ENCODE measurements at regions not wholly inside any gene's neighbourhood (a gene's known extent, or its start where the extent isn't known, plus 50 kb on each side); places are given as distances from the start of the nearest gene placed in this dataset.
"Not testable (repeated sequence)": the region's sequence is repeated elsewhere in the genome, so short reads cannot be mapped to it uniquely, and the experiment has no call there.

DNA sequence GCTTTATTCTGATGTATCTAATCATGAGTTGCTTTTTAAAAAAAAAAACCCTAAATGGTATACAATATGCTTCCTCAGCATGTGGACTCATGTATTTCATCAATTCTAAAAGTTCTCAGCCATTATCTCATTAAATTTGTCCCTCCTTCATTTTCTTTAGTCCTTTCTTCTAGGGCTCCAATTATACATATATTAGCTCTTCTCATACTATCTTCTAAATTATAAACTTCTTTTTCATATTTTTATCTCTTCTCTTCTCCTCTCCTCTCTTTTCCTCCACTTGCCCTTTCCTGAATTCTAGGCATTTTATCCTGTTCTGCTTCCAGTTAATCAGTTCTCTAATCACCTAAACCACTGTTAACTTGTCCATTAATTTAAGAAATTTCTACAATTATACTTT is 55.0 kb upstream of the IL33 start:
- no peak for DNase-seq (ENCODE audit: low read depth)

- DNase-seq (ENCODE audit: low read depth): peak; percentile 74
These were observed 62.2 kb upstream of the IL33 start for GRCh38 chr9:6153425-6153824.

DNA sequence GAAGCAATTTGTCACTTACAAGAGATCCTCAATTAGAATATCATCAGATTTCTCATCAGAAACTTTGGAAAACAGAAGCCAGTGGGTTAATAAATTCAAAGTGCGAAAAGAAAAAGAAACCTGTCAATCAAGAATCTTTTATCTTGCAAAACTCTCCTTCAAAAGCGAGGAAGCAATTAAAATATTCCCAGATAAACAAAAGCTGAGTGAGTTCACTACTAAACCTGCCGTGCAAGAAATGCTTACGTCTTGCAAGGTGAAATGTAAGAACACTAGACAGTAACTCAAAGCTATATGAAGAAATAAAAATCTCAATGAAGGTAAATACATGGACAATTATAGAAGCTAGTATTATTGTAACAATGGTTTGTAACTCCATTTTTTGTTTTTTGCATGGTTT is 62.8 kb upstream of the IL33 start:
- no peak for DNase-seq (ENCODE audit: low read depth)

DNA sequence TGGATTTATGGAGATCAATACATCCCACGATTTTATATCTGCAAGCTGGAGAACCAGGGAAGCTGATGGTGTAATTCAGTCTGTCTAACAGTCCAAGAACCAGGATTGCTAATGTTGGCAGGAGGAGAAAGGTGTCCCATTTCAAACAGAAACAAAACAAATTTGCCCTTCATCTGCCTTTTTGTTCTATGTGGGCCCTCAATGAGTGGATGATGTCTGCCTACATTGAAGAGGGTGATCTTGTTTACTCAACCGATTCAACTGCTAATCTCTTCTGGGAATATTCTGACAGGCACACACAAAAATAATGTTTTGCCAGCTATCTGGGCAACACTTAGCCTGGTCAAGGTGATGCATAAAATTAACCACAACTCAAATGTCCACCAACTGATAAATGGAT is 65.1 kb upstream of the IL33 start:
- no peak for DNase-seq (ENCODE audit: low read depth)

DNA sequence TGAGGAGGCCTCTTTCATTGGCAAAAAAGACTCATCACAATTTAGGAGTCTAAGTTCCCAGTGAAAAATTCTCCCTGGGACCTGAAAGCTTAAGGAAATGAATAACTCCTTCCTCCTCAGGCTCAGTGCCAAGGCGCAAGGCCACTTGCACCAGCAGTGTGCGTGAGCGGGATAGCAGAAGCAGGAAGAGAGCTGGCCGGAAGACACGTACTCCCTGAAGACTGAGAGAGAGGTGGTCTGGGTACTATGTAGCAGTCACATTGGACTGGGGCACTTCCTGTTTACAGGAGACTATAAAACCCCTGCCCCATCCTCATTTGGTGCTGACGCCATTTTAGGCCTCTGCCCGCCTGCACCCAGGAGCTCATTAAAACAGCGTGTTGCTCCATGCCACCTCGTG is 66.3 kb upstream of the IL33 start:
- DNase-seq (ENCODE audit: low read depth): no peak

- no peak for DNase-seq (ENCODE audit: low read depth)
These were observed 67.8 kb upstream of the IL33 start for GRCh38 chr9:6147846-6148245.

- DNase-seq (ENCODE audit: low read depth): no peak
These were observed 70.7 kb upstream of the IL33 start for GRCh38 chr9:6144947-6145346.

DNA sequence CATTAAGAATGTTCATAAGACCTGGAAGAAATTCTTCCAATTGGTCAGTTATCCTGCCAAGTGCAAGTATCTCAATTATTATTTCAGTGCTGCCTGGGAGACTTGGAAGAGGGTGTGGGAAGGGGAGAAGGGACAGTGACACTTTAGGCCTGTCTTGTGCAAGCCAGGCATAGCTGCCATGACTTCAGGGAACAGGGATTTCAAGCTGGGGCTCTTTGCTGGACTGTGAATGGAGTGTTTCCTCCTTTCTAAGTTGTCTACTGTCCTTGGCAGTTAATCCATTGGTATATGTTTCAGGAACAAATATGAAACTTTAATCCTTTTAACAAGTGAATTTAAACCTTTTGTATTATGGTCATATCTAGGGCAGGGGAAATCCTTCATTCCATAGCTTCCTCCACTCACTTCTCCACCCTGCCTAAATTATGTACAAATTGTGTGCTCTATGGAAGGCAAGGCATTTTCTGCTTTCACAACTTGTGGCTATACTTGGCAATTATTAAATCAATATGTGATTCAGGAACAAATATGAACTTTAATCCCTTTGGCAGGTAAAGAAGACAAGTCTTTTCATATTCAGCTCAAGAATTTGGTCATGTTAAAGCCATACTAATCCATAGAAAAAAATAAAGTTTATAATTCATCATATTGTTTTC is 72.7 kb upstream of the IL33 start:
- DNase-seq (ENCODE audit: low read depth): no peak

GRCh38 chr9:6135780-6136179 is 79.8 kb upstream of the IL33 start:
- DNase-seq (ENCODE audit: low read depth): not testable (repeated sequence)

DNA sequence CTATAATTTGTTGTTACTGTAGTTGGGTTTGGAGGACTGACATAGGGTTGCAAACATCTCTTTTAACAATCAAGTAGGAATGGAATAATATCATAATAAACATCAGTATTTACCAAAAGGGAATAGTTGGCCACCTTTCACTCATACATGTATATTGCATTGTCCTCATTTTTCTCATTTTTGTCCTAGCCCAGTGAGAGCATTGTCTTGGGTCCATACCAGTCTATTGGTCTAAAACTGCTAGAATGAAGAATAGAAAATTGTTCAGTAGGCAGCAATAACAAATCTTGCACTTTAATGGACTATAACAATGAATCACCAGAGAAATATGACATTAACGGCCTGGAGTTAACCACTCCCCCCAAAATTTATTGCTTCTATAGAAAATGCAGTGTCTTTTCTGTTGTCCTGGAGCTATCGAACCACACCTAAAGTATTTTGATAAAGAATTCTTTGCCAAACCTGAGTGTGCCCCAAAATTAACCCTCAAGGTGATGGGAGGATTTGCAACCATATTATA is 80.9 kb upstream of the IL33 start:
- peak; percentile 37 for DNase-seq (ENCODE audit: low read depth)

DNA sequence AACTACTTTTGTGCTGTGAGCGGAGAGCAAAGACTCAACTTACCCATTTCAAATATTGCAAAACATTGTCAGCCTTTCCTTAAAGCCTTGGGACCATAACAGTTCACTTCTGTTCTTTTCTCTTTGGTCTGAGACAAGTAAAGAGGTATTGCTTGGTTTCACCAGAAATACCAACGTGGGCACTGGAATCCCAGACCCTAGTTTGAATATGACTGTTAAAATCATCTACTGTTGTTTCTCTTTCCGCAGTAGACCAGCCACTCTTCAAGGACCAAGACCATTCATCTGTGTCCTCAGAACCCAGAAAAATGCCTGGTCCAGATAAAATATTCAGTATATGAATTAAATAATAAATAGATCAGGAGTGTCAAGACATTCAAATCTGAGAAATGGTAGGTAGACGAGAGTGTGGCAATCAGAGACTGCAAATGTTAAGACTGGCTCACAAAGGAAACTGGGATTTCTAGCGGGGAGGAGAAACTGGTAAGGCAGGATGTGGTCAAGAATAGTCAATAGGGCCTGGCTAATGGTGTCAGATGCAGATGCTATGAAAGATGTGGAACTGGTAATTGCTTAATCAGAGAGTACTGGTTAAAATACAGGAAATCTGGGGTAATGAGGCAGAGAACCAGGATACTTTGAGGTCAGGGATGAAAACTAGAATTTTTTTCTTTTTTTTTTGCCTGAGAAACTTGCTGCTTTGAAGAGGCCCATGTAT is 82.1 kb upstream of the IL33 start:
- peak; percentile 90 for DNase-seq (ENCODE audit: low read depth)

- DNase-seq (ENCODE audit: low read depth): no peak
These were observed 83.0 kb upstream of the IL33 start for GRCh38 chr9:6132650-6133049.

DNA sequence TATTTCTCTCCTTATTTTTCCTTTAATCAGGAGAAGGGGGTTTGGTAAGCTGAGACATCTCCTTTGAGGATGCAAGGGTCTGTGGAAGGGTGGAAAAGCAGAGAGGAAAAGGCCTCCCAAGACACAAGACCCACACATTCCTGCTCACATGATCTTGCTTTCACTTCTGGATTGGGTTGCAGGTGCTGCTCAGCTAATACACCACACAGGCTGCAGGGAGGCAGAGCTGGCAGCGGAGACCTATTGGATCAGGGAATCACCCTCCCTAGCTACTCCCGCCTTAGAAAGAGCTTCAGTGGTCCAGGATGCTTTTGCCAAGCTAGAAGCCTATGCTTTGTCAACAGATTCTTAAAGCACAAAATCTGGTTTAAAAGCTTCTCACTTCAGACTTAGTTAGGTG is 87.6 kb upstream of the IL33 start:
- DNase-seq (ENCODE audit: low read depth): no peak

- DNase-seq (ENCODE audit: low read depth): no peak
These were observed 89.2 kb upstream of the IL33 start for GRCh38 chr9:6126377-6126776.

- DNase-seq (ENCODE audit: low read depth): no peak
These were observed 92.2 kb upstream of the IL33 start for GRCh38 chr9:6123416-6123815.

- DNase-seq (ENCODE audit: low read depth): no peak
These were observed 93.9 kb upstream of the IL33 start for GRCh38 chr9:6121707-6122106.

DNA sequence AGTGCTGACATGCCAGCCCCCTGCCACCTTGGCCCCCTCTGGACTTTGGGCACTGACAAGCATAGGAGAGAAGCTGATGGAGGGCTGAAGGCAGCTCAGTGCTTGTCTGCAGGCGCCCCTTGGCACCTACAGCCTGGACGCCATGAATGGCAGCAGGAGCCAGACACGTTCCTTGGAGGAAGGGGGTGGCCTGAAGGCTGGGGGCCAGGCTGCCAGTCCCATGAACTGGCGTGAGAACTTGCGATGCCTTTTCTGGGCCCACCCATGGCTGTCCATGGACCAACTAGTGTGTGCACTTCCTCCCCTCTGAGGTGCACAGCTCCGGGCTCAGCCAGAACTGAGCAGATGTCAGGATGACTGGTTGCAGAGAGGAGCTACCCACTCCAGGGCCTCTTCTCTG is 99.0 kb upstream of the RANBP6 start:
- no peak for DNase-seq (ENCODE audit: low read depth)

DNA sequence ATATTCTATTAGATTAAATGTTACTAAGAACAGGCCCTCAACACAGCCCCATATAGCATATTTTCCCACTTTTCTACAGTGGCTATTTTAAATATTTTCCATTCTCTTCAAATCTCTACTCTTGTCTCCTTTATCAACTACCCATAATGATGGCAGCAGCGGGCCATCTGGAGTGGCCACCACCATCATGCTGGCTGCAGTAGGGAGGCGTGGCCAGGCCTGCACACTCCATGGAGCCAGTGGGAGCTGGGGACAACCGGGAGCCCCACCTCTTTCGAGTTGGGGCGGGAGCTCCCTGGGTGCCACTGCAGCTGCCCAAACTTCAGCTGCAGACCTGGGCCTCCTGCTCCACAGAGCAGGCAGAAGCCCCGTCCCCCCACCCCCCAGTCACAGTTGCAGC is 98.4 kb upstream of the RANBP6 start:
- DNase-seq (ENCODE audit: low read depth): no peak

- DNase-seq (ENCODE audit: low read depth): no peak
These were observed 97.9 kb upstream of the RANBP6 start for GRCh38 chr9:6113312-6113711.

GRCh38 chr9:6109986-6110385 is 94.6 kb upstream of the RANBP6 start:
- no peak for DNase-seq (ENCODE audit: low read depth)

DNA sequence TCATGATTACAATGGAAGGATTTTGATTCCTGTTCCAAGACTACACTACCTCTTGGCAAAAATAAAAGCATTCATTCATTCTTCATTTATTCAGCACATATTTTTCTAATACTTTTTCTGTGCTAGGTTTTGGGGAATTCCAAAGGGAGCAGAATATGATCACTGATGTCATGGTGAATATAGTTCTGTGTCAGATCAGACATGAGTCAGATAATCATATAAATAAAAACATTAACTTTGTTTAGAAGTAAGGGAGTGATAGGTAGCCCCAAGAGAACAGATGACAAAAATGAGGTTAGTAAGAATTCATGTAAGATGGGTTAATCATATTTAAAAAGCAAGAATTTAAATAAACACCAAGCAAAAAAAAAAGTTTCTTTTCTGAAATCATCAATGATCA is 94.1 kb upstream of the RANBP6 start:
- DNase-seq (ENCODE audit: low read depth): no peak

- DNase-seq (ENCODE audit: low read depth): peak; percentile 74
These were observed 91.4 kb upstream of the RANBP6 start for GRCh38 chr9:6106711-6107339.

DNA sequence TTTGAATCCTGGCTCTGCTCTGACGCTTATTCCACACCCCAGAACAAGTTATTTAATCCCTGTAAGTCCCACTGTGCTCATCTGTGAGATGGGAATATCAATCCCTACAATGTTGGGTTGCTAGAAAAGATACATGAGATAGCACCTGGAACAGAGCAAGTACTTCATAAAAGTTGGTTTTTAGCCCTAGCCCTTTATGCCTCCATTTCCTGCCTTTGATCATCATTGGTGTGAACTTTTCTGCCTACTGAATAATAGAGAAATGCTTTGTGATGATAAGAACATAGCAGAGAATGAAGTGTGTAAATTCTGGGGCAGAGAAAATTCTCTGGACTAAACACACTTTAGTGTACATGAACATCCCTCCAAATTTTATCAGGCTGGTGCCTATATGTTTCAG is 90.3 kb upstream of the RANBP6 start:
- no peak for DNase-seq (ENCODE audit: low read depth)
